Esophagus squamous epithelium (tissue), 5 donors: ENCODE measurements at regions not wholly inside any gene's neighbourhood (a gene's known extent, or its start where the extent isn't known, plus 50 kb on each side); places are given as distances from the start of the nearest gene placed in this dataset.
A peak's percentile ranks its signal among the peaks of the same experiment; 100 is the strongest.

Experiments
- DNase-seq: peaks from one replicate; lab custom pipeline; 2025; lab: John Stamatoyannopoulos, UW
- H3K27ac ChIP-seq, 4 donors: fragments of 200-600 bp; sonication (generic); one replicate each; pipeline ENCODE4 v1.5.1; 2016 to 2019; ENCODE audit warnings: mild to moderate bottlenecking in 1 of 4
- H3K27me3 ChIP-seq, 4 donors: fragments of 200-600 bp; sonication (generic); 1 replicate in 3 of 4; 2 replicates in 1 of 4; pipeline versions ENCODE4 v1.5.1 to v1.6.0; 2017 to 2021; ENCODE audit warnings: antibody characterized with exemption in 1 of 4
- H3K36me3 ChIP-seq, 3 donors: fragments of 200-600 bp; sonication (generic); one replicate each; pipeline ENCODE4 v1.5.1; 2016 to 2019
- H3K4me1 ChIP-seq, 3 donors: fragments of 200-600 bp; sonication (generic); one replicate each; pipeline ENCODE4 v1.5.1; 2017 to 2019
- H3K4me3 ChIP-seq, 4 donors: fragments of 200-600 bp; sonication (generic); 1 replicate in 3 of 4; 2 replicates in 1 of 4; pipeline ENCODE4 v1.5.1; 2016 to 2019; ENCODE audit warnings: mild to moderate bottlenecking in 2 of 4, moderate library complexity in 1 of 4
- H3K9me3 ChIP-seq, 3 donors: fragments of 200-600 bp; sonication (generic); one replicate each; pipeline ENCODE4 v1.5.1; 2016 to 2019
- CTCF ChIP-seq, 6 experiments: fragments of 450-650 bp in 4 of 6; fragments of 200-600 bp in 2 of 6; sonication (generic) in 2 of 6; IDR thresholded peaks; one replicate each; pipeline ENCODE4 v1.5.1; 2016 to 2019; ENCODE audit warnings: antibody characterized with exemption in 6 of 6, mild to moderate bottlenecking in 4 of 6, moderate library complexity in 4 of 6
- POLR2A ChIP-seq, 4 donors: fragments of 450-650 bp; IDR thresholded peaks; one replicate each; pipeline ENCODE4 v1.6.1; 2017; ENCODE audit warnings: antibody characterized with exemption in 4 of 4, mild to moderate bottlenecking in 4 of 4, moderate library complexity in 3 of 4
- WGBS, 2 donors: methylation state at CpG; one replicate each; pipeline ENCODE4 v1.1.5; 2018; 5-methylcytosine and 5-hydroxymethylcytosine counted together
- intact Hi-C: fragments of 100-400 bp; cut with DNase I; formaldehyde crosslinking; loops from one replicate; pipeline ENCODE4 v1.15.0; 2022
- small RNA-seq, 4 donors: library from RNA; depleted of rRNA; stranded (forward); fragments of <200 nt; gene quantifications; one replicate each; pipeline ENCODE3, GENCODE V24; 2016
- donor health status: DM: yes; HTN: yes; CAD: no.

DNA sequence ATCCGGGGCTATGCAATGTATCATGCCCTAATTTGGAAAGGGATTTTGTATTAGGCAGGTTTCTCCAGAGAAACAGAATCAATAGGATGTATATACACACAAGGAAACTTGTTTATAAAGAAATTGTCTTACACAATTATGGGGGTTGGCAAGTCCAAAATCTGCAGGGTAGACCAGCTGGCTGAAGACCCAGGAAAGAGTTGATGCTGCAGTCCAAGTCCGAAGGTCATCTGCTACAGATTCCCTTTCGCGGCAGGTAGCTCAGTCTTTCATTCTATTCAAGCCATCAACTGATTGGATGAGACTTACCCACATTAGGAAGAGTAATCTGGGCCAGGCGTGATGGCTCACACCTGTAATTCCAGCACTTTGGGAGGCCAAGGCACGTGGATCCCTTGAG lies 54.6 kb upstream of the CXADR start:
- intact Hi-C loops = no loop called here
- Histone ChIP-seq H3K36me3 (no peaks in the 10 kb centered on the region), H3K27me3 (no peaks in the 10 kb centered on the region), H3K27ac (no peak overlapping the region), H3K4me1 (peaks cover 0 to 46% (median 22%) of the 10 kb centered on the region in 3 donors), H3K9me3 (no peaks in the 10 kb centered on the region), H3K4me3 (no peak overlapping the region)
- TF ChIP-seq CTCF (IDR thresholded peaks at IDR 0.05) (no peak), POLR2A (IDR thresholded peaks at IDR 0.05) (no peak)
- 75 to 77% methylated on average over 5 to 6 of the region's 6 CpGs for WGBS, 2 donors
- DNase-seq = no peak

GRCh38 chr21:17460094-17460493 lies 52.7 kb upstream of the CXADR start:
- DNase-seq = no peak
- no peaks in the 10 kb centered on the region for H3K27me3 ChIP-seq
- no peaks in the 10 kb centered on the region for H3K9me3 ChIP-seq
- no peak overlapping the region for H3K4me3 ChIP-seq
- intact Hi-C loops = no loop called here
- peaks cover 0 to 43% (median 12%) of the 10 kb centered on the region in 3 donors for H3K4me1 ChIP-seq
- no peaks in the 10 kb centered on the region for H3K36me3 ChIP-seq
- 24 to 36% methylated on average over 2 of the region's 2 CpGs for WGBS, 2 donors
- H3K27ac ChIP-seq = no peak overlapping the region
- TF ChIP-seq POLR2A (IDR thresholded peaks at IDR 0.05) (no peak), CTCF (IDR thresholded peaks at IDR 0.05) (no peak)

DNA sequence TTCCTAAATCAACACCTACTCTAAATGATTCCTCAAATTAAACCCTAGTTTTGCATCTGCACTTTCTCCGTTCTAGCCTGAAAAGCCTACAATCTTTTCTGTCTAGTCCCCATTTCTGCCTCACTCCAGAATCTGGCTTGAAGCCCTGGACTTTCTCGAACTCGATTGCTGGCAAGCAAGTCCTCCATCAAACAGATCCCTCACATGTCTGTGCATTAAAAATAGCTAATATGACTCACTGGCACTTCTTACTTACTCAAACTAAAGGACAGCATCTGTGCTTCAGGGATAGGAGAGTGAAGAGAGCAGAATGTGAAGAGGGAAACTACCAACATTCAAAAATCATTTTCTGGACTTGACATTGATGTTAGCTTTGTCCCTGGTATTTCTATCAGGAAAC lies 51.8 kb upstream of the CXADR start:
- TF ChIP-seq POLR2A (IDR thresholded peaks at IDR 0.05) = no peak
- no peak for TF ChIP-seq CTCF (IDR thresholded peaks at IDR 0.05)
- peak overlapping the region in 3 of 4 donors; percentile 37 to 69 (median 63) for H3K27ac ChIP-seq
- no peak overlapping the region for H3K4me3 ChIP-seq
- no peaks in the 10 kb centered on the region for H3K9me3 ChIP-seq
- intact Hi-C loops = no loop called here
- H3K36me3 ChIP-seq = no peaks in the 10 kb centered on the region
- H3K27me3 ChIP-seq = no peaks in the 10 kb centered on the region
- WGBS, 2 donors = 15 to 21% methylated on average over 3 of the region's 3 CpGs
- peaks cover 0 to 43% (median 12%) of the 10 kb centered on the region in 3 donors for H3K4me1 ChIP-seq
- DNase-seq = no peak

DNA sequence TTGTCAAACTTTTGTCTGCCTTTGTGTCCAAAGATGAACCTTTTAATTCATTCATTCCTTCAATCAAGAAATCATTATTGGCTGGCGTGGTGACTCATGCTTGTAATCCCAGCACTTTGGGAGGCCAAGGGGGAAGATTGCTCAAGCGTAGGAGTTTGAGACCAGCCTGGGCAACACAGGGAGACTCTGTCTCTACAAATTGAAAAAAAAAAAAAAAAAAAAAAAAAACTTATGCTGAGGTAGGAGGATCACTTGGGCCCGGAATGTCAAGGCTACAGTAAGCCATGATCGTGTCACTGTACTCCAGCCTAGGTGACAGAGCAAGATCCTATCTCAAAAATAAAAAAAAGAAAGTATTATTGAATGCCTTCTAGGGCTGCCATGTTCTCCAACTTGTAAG lies 51.3 kb upstream of the CXADR start:
- no peaks in the 10 kb centered on the region for H3K9me3 ChIP-seq
- WGBS, 2 donors = 26 to 52% methylated on average over 3 of the region's 4 CpGs
- peak overlapping the region; percentile 17 to 69 (median 50) for H3K27ac ChIP-seq
- H3K4me1 ChIP-seq = peaks cover 0 to 43% (median 12%) of the 10 kb centered on the region in 3 donors
- H3K4me3 ChIP-seq = no peak overlapping the region
- no peaks in the 10 kb centered on the region for H3K36me3 ChIP-seq
- DNase-seq = no peak
- no peak for TF ChIP-seq CTCF (IDR thresholded peaks at IDR 0.05)
- no peak for TF ChIP-seq POLR2A (IDR thresholded peaks at IDR 0.05)
- intact Hi-C loops = no loop called here
- H3K27me3 ChIP-seq = no peaks in the 10 kb centered on the region

GRCh38 chr21:17462276-17462981 lies 50.4 kb upstream of the CXADR start:
- peaks cover 0 to 44% (median 12%) of the 10 kb centered on the region in 3 donors for H3K4me1 ChIP-seq
- WGBS, 2 donors = 72 to 81% methylated on average over 11 to 16 of the region's 16 CpGs
- no peaks in the 10 kb centered on the region for H3K36me3 ChIP-seq
- intact Hi-C loops = no loop called here
- H3K27me3 ChIP-seq = no peaks in the 10 kb centered on the region
- H3K4me3 ChIP-seq = no peak overlapping the region
- H3K9me3 ChIP-seq = no peaks in the 10 kb centered on the region
- no peak for DNase-seq
- H3K27ac ChIP-seq = peak overlapping the region; percentile 1 to 69 (median 40)
- no peak for TF ChIP-seq POLR2A (IDR thresholded peaks at IDR 0.05)
- no peak for TF ChIP-seq CTCF (IDR thresholded peaks at IDR 0.05)

Small RNA genes in the stretch of these regions (small RNA-seq; reads per million reads assigned to genes)
- gene MIR125B2 = 113 to 200 (median 151) reads per million in 4 donors
- 259 to 347 (median 316) reads per million in 4 donors for gene MIR99A
- 1,021 to 2,984 (median 1,657) reads per million in 4 donors for gene MIRLET7C
- gene RNU1-98P = 0 reads per million in 4 donors
- 0 reads per million in 4 donors for gene RNU6-113P
- gene RNU6-426P = 0 reads per million in 4 donors
- gene SNORD74B = 0 reads per million in 4 donors
